GM13976 (cell line): ENCODE measurements at regions not wholly inside any gene's neighbourhood (a gene's known extent, or its start where the extent isn't known, plus 50 kb on each side); places are given as distances from the start of the nearest gene placed in this dataset.

Experiments used
- DNase-seq: peaks from one replicate; pipeline ENCODE4 v3.0.0; 2012; ENCODE audit warnings: low spot score
- CTCF ChIP-seq: IDR thresholded peaks from 2 replicates; pipeline ENCODE4 v1.5.1; 2012; ENCODE audit warnings: borderline replicate concordance, mild to moderate bottlenecking; ENCODE audit not compliant: insufficient read depth; ENCODE audit errors: extremely low read depth, missing control alignments, control extremely low read depth
- in situ Hi-C: fragments of 300-500 bp; cut with MboI; formaldehyde crosslinking; loops from one replicate; pipeline ENCODE4 v1.12.0; 2022; ENCODE audit warnings: low sequenced_read_pairs, mixed read lengths, inconsistent platforms; ENCODE audit not compliant: unreplicated experiment

GRCh38 chr3:170776887-170777563, 93.0 kb downstream of the RPL22L1 start:
- TF ChIP-seq CTCF: no peak
- in situ Hi-C loops: no loop called here
- DNase-seq: no peak

GRCh38 chr3:170773682-170774425, 96.1 kb downstream of the RPL22L1 start:
- in situ Hi-C loops: no loop called here
- TF ChIP-seq CTCF: no peak

GRCh38 chr3:170772175-170772574, 97.8 kb downstream of the RPL22L1 start:
- no peak for TF ChIP-seq CTCF
- in situ Hi-C loops: no loop called here
- DNase-seq: no peak

More at GRCh38 chr3:170773682-170774425, 96.1 kb downstream of the RPL22L1 start:
- DNase-seq: no peak

- in situ Hi-C loops: no loop called here
- no peak for TF ChIP-seq CTCF
- no peak for DNase-seq
Measured at GRCh38 chr3:170768334-170768801, 101.6 kb downstream of the RPL22L1 start.

- in situ Hi-C loops: no loop called here
- no peak for TF ChIP-seq CTCF
- DNase-seq: no peak
Measured at GRCh38 chr3:170767576-170767941, 102.4 kb downstream of the RPL22L1 start.

- no peak for DNase-seq
- no peak for TF ChIP-seq CTCF
- in situ Hi-C loops: no loop called here
Measured at GRCh38 chr3:170766823-170767575, 103.0 kb downstream of the RPL22L1 start.
